Left lung (tissue), 4 donors: ENCODE measurements at regions not wholly inside any gene's neighbourhood (a gene's known extent, or its start where the extent isn't known, plus 50 kb on each side); places are given as distances from the start of the nearest gene placed in this dataset.

Source experiments
- ATAC-seq: fragments of 200-7000 bp; cut with Tn5 transposase; one replicate; pipeline ENCODE4 v1.9.1; 2020; ENCODE audit warnings: moderate library complexity
- DNase-seq, 4 donors: peaks; one replicate each; pipeline ENCODE4 v3.0.0-alpha.2; 2013 to 2020
- H3K27ac ChIP-seq, 2 donors: fragments of 200-600 bp; sonication (generic) in 1 of 2; one replicate each; pipeline versions ENCODE4 v1.5.0 to v1.8.0; 2020 to 2021
- H3K27me3 ChIP-seq, 2 donors: fragments of 200-600 bp; sonication (generic) in 1 of 2; one replicate each; pipeline versions ENCODE4 v1.5.0 to v1.8.0; 2020 to 2021
- H3K36me3 ChIP-seq, 2 donors: fragments of 200-600 bp; sonication (generic) in 1 of 2; one replicate each; pipeline versions ENCODE4 v1.5.0 to v1.8.0; 2020 to 2021
- H3K4me1 ChIP-seq, 2 donors: fragments of 200-600 bp; one replicate each; pipeline ENCODE4 v1.8.0; 2021
- H3K4me3 ChIP-seq, 2 donors: fragments of 200-600 bp; sonication (generic) in 1 of 2; one replicate each; pipeline versions ENCODE4 v1.5.0 to v1.8.0; 2020 to 2021; ENCODE audit warnings: mild to moderate bottlenecking in 1 of 2
- H3K9me3 ChIP-seq, 2 donors: fragments of 200-600 bp; sonication (generic) in 1 of 2; one replicate each; pipeline versions ENCODE4 v1.5.0 to v1.8.0; 2020 to 2021
- intact Hi-C, 2 donors: fragments of 100-400 bp; cut with DNase I; formaldehyde crosslinking; loops; one replicate each; pipeline versions ENCODE4 v1.11.2 to v1.14.2; 2022
- TF ChIP-seq, protein P1 (sequence below), 2 donors: fragments of 200-600 bp; sonication (generic) in 1 of 2; IDR thresholded peaks; one replicate each; pipeline versions ENCODE4 v1.5.0 to v1.8.0; 2021; ENCODE audit warnings: antibody characterized with exemption in 2 of 2
- donor health status: DM: no; HTN: yes; CAD: no.
- donor health status: DM: no; HTN: no; CAD: no.

DNA sequence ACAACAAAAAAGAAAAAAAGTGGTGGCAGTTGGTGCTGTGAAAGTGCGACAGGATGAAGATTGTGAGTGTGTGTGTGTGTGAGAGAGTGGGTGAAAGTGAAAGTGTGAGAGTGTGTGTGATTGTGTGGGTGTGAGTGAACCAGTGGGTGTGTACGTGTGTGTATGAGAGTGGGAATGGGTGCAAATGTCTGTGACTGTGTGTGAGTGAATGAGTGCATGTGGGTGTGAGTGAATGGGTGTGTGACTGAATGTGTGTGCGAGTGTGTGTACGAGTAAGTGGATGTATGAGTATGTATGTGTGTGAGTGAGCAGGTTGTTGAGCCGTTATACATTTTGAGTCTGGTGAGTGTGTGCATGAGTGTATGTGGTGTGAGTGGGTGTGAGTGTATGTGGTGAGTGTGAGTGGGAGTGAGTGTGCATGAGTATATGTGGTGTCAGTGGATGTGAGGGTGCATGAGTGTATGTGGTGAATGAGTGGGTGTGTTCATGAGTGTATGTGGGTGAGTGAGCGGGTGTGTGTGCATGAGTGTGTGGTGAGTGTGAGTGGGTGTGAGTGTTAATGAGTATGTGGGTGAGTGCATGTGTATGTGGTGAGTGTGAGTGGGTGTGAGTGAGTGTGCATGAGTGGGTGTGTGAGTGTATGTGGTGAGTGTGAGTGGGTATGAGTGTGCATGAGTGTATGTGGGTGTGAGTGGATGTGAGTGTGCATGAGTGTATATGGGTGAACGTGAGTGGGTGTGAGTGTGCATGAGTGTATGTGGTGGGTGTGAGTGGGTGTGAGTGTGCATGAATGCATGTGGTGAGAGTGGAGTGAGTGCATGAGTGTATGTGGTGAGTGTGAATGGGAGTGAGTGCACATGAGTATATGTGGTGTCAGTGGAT lies 69.3 kb upstream of the HPCAL1 start:
- TF ChIP-seq, protein P1, sequence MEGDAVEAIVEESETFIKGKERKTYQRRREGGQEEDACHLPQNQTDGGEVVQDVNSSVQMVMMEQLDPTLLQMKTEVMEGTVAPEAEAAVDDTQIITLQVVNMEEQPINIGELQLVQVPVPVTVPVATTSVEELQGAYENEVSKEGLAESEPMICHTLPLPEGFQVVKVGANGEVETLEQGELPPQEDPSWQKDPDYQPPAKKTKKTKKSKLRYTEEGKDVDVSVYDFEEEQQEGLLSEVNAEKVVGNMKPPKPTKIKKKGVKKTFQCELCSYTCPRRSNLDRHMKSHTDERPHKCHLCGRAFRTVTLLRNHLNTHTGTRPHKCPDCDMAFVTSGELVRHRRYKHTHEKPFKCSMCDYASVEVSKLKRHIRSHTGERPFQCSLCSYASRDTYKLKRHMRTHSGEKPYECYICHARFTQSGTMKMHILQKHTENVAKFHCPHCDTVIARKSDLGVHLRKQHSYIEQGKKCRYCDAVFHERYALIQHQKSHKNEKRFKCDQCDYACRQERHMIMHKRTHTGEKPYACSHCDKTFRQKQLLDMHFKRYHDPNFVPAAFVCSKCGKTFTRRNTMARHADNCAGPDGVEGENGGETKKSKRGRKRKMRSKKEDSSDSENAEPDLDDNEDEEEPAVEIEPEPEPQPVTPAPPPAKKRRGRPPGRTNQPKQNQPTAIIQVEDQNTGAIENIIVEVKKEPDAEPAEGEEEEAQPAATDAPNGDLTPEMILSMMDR (IDR thresholded peaks at IDR 0.05), result no peak
- Histone ChIP-seq H3K4me3 (no peak overlapping the region), H3K9me3 (no peaks in the 10 kb centered on the region), H3K27ac (no peak overlapping the region), H3K4me1 (no peaks in the 10 kb centered on the region), H3K27me3 (no peaks in the 10 kb centered on the region), H3K36me3 (no peaks in the 10 kb centered on the region)
- no peak for ATAC-seq
- intact Hi-C loops, result no loop called here
- no peak for DNase-seq

DNA sequence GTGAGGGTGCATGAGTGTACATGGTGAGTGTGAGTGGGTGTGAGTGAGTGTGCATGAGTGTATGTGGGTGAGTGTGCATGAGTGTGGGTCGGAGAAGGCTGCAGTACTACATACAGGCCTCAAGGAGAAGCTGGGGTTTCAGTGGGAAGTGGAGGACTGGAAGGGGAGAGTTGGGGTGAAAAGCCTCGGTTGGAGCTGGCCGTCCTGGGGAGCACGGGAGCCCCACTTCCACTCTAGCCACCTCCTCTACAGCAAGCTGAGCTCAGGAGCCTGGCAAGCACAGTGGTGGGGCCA lies 68.7 kb upstream of the HPCAL1 start:
- no peak for ATAC-seq
- H3K27me3 ChIP-seq, result no peaks in the 10 kb centered on the region
- no peak for DNase-seq
- no peaks in the 10 kb centered on the region for H3K4me1 ChIP-seq
- H3K27ac ChIP-seq, result no peak overlapping the region
- H3K4me3 ChIP-seq, result no peak overlapping the region
- no peaks in the 10 kb centered on the region for H3K36me3 ChIP-seq
- intact Hi-C loops, result no loop called here
- TF ChIP-seq, protein P1 (IDR thresholded peaks at IDR 0.05), result no peak
- H3K9me3 ChIP-seq, result no peaks in the 10 kb centered on the region

DNA sequence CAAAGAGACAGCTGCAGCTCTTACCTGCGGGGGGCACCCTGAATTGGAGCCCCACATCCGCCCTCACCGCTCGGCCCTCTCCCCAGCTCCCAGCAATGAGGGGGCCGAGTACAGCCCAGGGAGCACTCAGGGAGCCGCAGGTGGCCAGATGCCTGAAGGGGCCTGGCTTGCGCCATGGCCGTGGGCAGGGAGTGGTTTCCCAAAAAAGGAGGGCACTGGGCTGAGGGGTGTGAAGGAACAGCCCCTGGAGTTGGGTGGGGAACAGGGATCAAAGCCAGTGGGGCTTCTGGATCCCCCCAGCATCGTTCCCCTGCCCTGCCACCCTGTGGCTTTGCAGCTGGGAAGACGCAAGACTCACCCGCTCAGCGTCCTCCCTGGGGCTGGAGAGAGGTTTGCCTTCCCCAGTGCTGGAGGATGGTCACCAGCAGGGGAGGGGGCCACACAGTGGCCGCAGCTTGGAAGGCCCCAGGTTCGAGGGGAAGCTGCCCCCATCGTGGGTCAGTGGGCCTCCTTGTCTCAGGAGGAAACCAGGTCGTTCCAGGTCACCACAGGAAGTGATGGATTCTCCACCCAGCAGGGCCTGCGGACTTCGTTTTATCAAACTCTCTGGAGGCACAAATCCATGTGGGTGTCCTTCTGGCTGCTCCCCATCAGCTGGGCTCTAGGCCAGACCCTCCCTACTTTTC lies 68.2 kb upstream of the HPCAL1 start:
- no peak for ATAC-seq
- intact Hi-C loops, result no loop called here
- H3K9me3 ChIP-seq, result no peaks in the 10 kb centered on the region

DNA sequence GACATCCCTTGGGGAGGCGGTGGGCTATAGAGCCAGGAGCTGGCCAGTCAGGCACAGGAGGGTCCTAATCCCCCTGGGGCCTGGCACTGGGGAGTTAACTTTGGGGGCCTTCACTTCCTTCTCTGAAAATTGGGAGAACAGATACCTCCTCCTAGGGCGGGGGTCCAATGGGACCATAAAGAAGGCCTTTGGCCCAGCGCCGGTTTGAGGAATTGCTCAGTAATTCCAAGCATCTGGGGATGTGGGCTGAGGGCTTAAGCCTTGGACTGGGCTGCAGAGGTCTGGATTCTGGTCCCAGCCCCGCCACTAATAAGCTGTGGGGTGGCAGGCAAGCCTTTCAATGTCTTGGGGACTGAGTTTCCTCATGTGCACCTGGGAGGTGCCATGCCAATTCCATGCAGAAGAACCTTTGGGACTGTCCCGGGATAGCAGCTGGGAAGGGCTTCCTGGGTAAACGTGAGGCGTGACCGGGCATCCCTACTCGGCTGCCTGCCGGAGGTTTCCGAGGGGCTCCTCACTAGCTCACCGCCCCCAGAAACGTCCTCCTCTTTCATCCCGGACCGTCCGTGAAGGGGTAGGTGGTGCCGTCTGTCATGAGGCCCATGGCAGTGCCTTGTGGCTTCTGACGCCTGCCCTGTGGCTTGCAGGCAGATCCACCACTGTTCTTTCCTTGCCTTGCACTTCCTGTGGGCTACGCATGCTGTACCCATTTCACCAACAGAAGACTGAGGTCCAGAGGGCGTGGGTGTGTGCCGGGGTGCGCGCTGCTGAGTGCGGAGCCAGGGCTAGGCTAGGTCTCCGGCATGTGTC lies 67.4 kb upstream of the HPCAL1 start:
- Histone ChIP-seq H3K4me1 (no peaks in the 10 kb centered on the region), H3K9me3 (no peaks in the 10 kb centered on the region), H3K4me3 (no peak overlapping the region), H3K27me3 (no peaks in the 10 kb centered on the region), H3K36me3 (no peaks in the 10 kb centered on the region), H3K27ac (no peak overlapping the region)
- DNase-seq (no peak), ATAC-seq (no peak)
- intact Hi-C loops, result no loop called here
- TF ChIP-seq, protein P1 (IDR thresholded peaks at IDR 0.05), result no peak

More for the DNA sequence above, 68.2 kb upstream of the HPCAL1 start:
- TF ChIP-seq, protein P1 (IDR thresholded peaks at IDR 0.05), result no peak
- Histone ChIP-seq H3K4me3 (no peak overlapping the region), H3K27ac (no peak overlapping the region), H3K4me1 (no peaks in the 10 kb centered on the region), H3K27me3 (no peaks in the 10 kb centered on the region), H3K36me3 (no peaks in the 10 kb centered on the region)
- peak in 1 of 4 donors; percentile 69 for DNase-seq
